ENCODE measurements at regions not wholly inside any gene's neighbourhood (a gene's known extent, or its start where the extent isn't known, plus 50 kb on each side); places are given as distances from the start of the nearest gene placed in this dataset.

GRCh38 chr12:46432325-46432724, 59.8 kb upstream of the SLC38A2 start:
- Histone ChIP-seq H3K9ac (ENCODE audit: low read length) (no peak overlapping the region), H3K27me3 (ENCODE audit: insufficient read depth, low read length) (no peaks in the 10 kb centered on the region), H3K9me3 (ENCODE audit: low read length) (no peaks in the 10 kb centered on the region), H3K4me3 (ENCODE audit: low read depth, low read length, poor library complexity, severe bottlenecking) (no peak overlapping the region), H3K36me3 (ENCODE audit: insufficient read depth, low read length) (no peaks in the 10 kb centered on the region), H3K4me2 (ENCODE audit: low read length) (no peak overlapping the region), H2AFZ (ENCODE audit: low read length) (no peak overlapping the region), H3K79me2 (ENCODE audit: insufficient read depth, low read length) (no peaks in the 10 kb centered on the region), H4K20me1 (ENCODE audit: insufficient read depth, low read length) (no peaks in the 10 kb centered on the region), H3K27ac (ENCODE audit: low read depth, low read length, poor library complexity, severe bottlenecking) (no peak overlapping the region), H3K4me1 (ENCODE audit: insufficient read depth, low read length, severe bottlenecking) (no peaks in the 10 kb centered on the region), H3F3A (ENCODE audit: insufficient read depth, low read length) (no peaks in the 10 kb centered on the region), H3K9me2 (ENCODE audit: low read depth, low read length) (no peaks in the 10 kb centered on the region)
- TF ChIP-seq CTCF (IDR thresholded peaks at IDR 0.05; ENCODE audit: low read length) (no peak), EZH2 (IDR thresholded peaks at IDR 0.05; ENCODE audit: borderline replicate concordance, low read length) (no peak)

- H3K4me1 ChIP-seq (ENCODE audit: insufficient read depth, low read length, severe bottlenecking) = no peaks in the 10 kb centered on the region
- no peak overlapping the region for H3K27ac ChIP-seq (ENCODE audit: low read depth, low read length, poor library complexity, severe bottlenecking)
- no peak overlapping the region for H3K4me2 ChIP-seq (ENCODE audit: low read length)
- no peak for TF ChIP-seq CTCF (IDR thresholded peaks at IDR 0.05; ENCODE audit: low read length)
- no peak for TF ChIP-seq EZH2 (IDR thresholded peaks at IDR 0.05; ENCODE audit: borderline replicate concordance, low read length)
- no peaks in the 10 kb centered on the region for H3K79me2 ChIP-seq (ENCODE audit: insufficient read depth, low read length)
- no peak overlapping the region for H3K4me3 ChIP-seq (ENCODE audit: low read depth, low read length, poor library complexity, severe bottlenecking)
- no peaks in the 10 kb centered on the region for H3K9me2 ChIP-seq (ENCODE audit: low read depth, low read length)
- H3K36me3 ChIP-seq (ENCODE audit: insufficient read depth, low read length) = no peaks in the 10 kb centered on the region
- no peak overlapping the region for H3K9ac ChIP-seq (ENCODE audit: low read length)
- no peak overlapping the region for H2AFZ ChIP-seq (ENCODE audit: low read length)
- H3K9me3 ChIP-seq (ENCODE audit: low read length) = no peaks in the 10 kb centered on the region
- H4K20me1 ChIP-seq (ENCODE audit: insufficient read depth, low read length) = no peaks in the 10 kb centered on the region
- H3K27me3 ChIP-seq (ENCODE audit: insufficient read depth, low read length) = no peaks in the 10 kb centered on the region
- H3F3A ChIP-seq (ENCODE audit: insufficient read depth, low read length) = no peaks in the 10 kb centered on the region
These were observed 57.9 kb upstream of the SLC38A2 start for GRCh38 chr12:46430340-46430948.
